Thoracic aorta (tissue), 2 donors: ENCODE measurements at regions not wholly inside any gene's neighbourhood (a gene's known extent, or its start where the extent isn't known, plus 50 kb on each side); places are given as distances from the start of the nearest gene placed in this dataset.
"Not testable (repeated sequence)": the region's sequence is repeated elsewhere in the genome, so short reads cannot be mapped to it uniquely, and the experiment has no call there.

Experiments
- ATAC-seq: fragments of 150-250 bp; one replicate; pipeline ENCODE4 v1.8.0; 2017; ENCODE audit warnings: low read depth; ENCODE audit not compliant: insufficient number of reproducible peaks, low FRiP score
- DNase-seq: peaks from one replicate; pipeline ENCODE4 v3.0.0-alpha.2; 2020; ENCODE audit warnings: low spot score
- H3K27ac ChIP-seq, 2 donors: fragments of 200-600 bp; sonication (generic); 1 replicate in 1 of 2; 2 replicates in 1 of 2; pipeline ENCODE4 v1.5.1; 2016; ENCODE audit warnings: mild to moderate bottlenecking in 2 of 2, moderate library complexity in 2 of 2
- H3K27me3 ChIP-seq: fragments of 200-600 bp; sonication (generic); replicated peaks from 2 replicates; pipeline ENCODE4 v1.6.0; 2016; ENCODE audit warnings: mild to moderate bottlenecking; ENCODE audit not compliant: insufficient read depth
- H3K36me3 ChIP-seq: fragments of 200-600 bp; sonication (generic); one replicate; pipeline ENCODE4 v1.5.1; 2016
- H3K4me1 ChIP-seq, 2 donors: fragments of 200-600 bp; sonication (generic); 1 replicate in 1 of 2; 2 replicates in 1 of 2; pipeline versions ENCODE4 v1.5.1 to v1.6.0; 2016; ENCODE audit warnings: low read depth in 2 of 2, mild to moderate bottlenecking in 1 of 2; ENCODE audit not compliant: control insufficient read depth in 1 of 2
- H3K4me3 ChIP-seq: fragments of 200-600 bp; sonication (generic); 2 replicates; pipeline ENCODE4 v1.5.1; 2016; ENCODE audit warnings: mild to moderate bottlenecking
- H3K9me3 ChIP-seq: fragments of 200-600 bp; sonication (generic); 2 replicates; pipeline ENCODE4 v1.5.1; 2016
- CTCF ChIP-seq: fragments of 200-600 bp; sonication (generic); IDR thresholded peaks from one replicate; pipeline ENCODE4 v1.5.1; 2019; ENCODE audit warnings: antibody characterized with exemption

GRCh38 chr6:15819226-15819625 is 156.4 kb upstream of the DTNBP1 start:
- H3K9me3 ChIP-seq: no peaks in the 10 kb centered on the region
- no peak overlapping the region for H3K27ac ChIP-seq
- ATAC-seq: no peak
- no peaks in the 10 kb centered on the region for H3K36me3 ChIP-seq
- no peak overlapping the region for H3K4me3 ChIP-seq
- no peaks in the 10 kb centered on the region for H3K27me3 ChIP-seq
- H3K4me1 ChIP-seq: no peaks in the 10 kb centered on the region
- DNase-seq: no peak
- no peak for TF ChIP-seq CTCF

DNA sequence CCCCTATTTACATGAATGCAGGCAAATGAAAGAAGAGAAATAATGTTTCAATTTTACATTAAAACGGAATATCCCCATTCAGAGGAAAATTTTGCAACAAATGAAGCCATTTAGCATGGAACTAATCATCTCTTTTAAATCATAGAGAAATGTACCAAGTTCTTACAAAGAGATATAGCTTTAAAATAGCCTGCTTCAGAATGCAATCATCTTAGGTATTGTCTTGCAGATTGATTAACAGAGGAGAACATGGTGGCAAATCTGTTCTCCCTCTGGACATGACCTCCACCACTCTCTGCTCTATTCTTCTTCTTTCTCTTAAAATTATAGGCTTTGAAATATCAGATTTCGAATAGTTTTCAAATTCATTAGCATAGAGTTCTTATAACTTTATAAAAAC is 155.7 kb upstream of the DTNBP1 start:
- no peaks in the 10 kb centered on the region for H3K4me1 ChIP-seq
- ATAC-seq: no peak
- H3K27me3 ChIP-seq: no peaks in the 10 kb centered on the region
- DNase-seq: no peak
- no peak overlapping the region for H3K4me3 ChIP-seq
- no peaks in the 10 kb centered on the region for H3K36me3 ChIP-seq
- H3K9me3 ChIP-seq: no peaks in the 10 kb centered on the region
- no peak for TF ChIP-seq CTCF
- no peak overlapping the region for H3K27ac ChIP-seq

GRCh38 chr6:15818044-15818443 is 155.2 kb upstream of the DTNBP1 start:
- Histone ChIP-seq H3K27me3 (no peaks in the 10 kb centered on the region), H3K27ac (no peak overlapping the region), H3K4me1 (no peaks in the 10 kb centered on the region), H3K4me3 (no peak overlapping the region), H3K9me3 (no peaks in the 10 kb centered on the region), H3K36me3 (no peaks in the 10 kb centered on the region)
- ATAC-seq (no peak), DNase-seq (no peak)
- TF ChIP-seq CTCF: no peak

DNA sequence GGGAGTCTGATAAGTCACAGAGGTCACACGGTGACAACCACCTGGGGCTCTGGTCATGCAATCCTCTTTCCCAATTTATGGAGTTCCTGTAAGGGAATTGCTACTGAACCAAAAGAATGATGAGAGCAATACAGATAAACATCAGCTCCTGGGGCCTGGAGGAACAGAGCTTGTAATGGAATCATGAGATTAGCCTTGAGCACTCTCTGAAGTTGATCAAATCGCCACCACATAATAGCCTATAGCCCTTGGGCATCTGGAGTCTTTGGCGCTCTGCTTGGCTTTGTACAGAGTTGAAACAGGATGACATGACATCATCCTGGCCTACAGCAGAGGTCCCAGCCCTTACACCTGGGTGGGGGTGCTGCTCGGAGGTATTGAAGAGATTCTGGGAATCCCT is 154.3 kb upstream of the DTNBP1 start:
- Histone ChIP-seq H3K27ac (no peak overlapping the region), H3K9me3 (no peaks in the 10 kb centered on the region), H3K4me1 (no peaks in the 10 kb centered on the region), H3K27me3 (no peaks in the 10 kb centered on the region), H3K36me3 (no peaks in the 10 kb centered on the region), H3K4me3 (no peak overlapping the region)
- TF ChIP-seq CTCF: no peak
- DNase-seq: no peak
- no peak for ATAC-seq

- ATAC-seq (no peak), DNase-seq (no peak)
- Histone ChIP-seq H3K4me3 (no peak overlapping the region), H3K27me3 (no peaks in the 10 kb centered on the region), H3K9me3 (no peaks in the 10 kb centered on the region), H3K36me3 (no peaks in the 10 kb centered on the region), H3K27ac (no peak overlapping the region), H3K4me1 (no peaks in the 10 kb centered on the region)
- no peak for TF ChIP-seq CTCF
These were observed 153.8 kb upstream of the DTNBP1 start for GRCh38 chr6:15816661-15817060.

GRCh38 chr6:15813698-15814097 is 150.9 kb upstream of the DTNBP1 start:
- ATAC-seq, H3K4me3 ChIP-seq, H3K36me3 ChIP-seq, H3K27ac ChIP-seq, H3K9me3 ChIP-seq, H3K27me3 ChIP-seq, H3K4me1 ChIP-seq, DNase-seq: not testable (repeated sequence)
